OCI-LY1 (cell line): ENCODE measurements at regions not wholly inside any gene's neighbourhood (a gene's known extent, or its start where the extent isn't known, plus 50 kb on each side); places are given as distances from the start of the nearest gene placed in this dataset.

Experiments
- CTCF ChIP-seq: fragments of 200-600 bp; sonication (generic), shearing (Covaris generic); IDR thresholded peaks from 2 replicates; pipeline ENCODE4 v1.5.1; 2017; ENCODE audit warnings: mild to moderate bottlenecking, antibody characterized with exemption, low read length, moderate library complexity, mixed read lengths
- EZH2 ChIP-seq: fragments of 200-600 bp; sonication (generic), shearing (Covaris generic); IDR thresholded peaks from 2 replicates; pipeline ENCODE4 v1.8.0; 2017; ENCODE audit warnings: borderline replicate concordance, mixed run types, mild to moderate bottlenecking, antibody characterized with exemption, low read length, moderate library complexity, mixed read lengths

- TF ChIP-seq CTCF (no peak), EZH2 (no peak)
Measured at GRCh38 chr4:163732473-163732872, 238.0 kb downstream of the TMA16 start.
